Stomach smooth muscle (tissue), 2 donors: ENCODE measurements at regions not wholly inside any gene's neighbourhood (a gene's known extent, or its start where the extent isn't known, plus 50 kb on each side); places are given as distances from the start of the nearest gene placed in this dataset.
"Not testable (repeated sequence)": the region's sequence is repeated elsewhere in the genome, so short reads cannot be mapped to it uniquely, and the experiment has no call there.

Experiments used
- H3K27ac ChIP-seq: one replicate; pipeline ENCODE4 v1.7.0; 2013; ENCODE audit warnings: mild to moderate bottlenecking, low read length, inconsistent platforms
- H3K27me3 ChIP-seq, 2 donors: one replicate each; pipeline ENCODE4 v1.7.0; 2013; ENCODE audit warnings: low read length in 2 of 2; ENCODE audit not compliant: insufficient read depth in 2 of 2, control insufficient read depth in 1 of 2
- H3K36me3 ChIP-seq, 2 donors: one replicate each; pipeline ENCODE4 v1.7.0; 2013; ENCODE audit warnings: low read length in 2 of 2; ENCODE audit not compliant: control insufficient read depth in 2 of 2, insufficient read depth in 2 of 2
- H3K4me1 ChIP-seq: one replicate; pipeline ENCODE4 v1.7.0; 2013; ENCODE audit warnings: low read length; ENCODE audit not compliant: control insufficient read depth, insufficient read depth
- H3K4me3 ChIP-seq, 2 donors: one replicate each; pipeline ENCODE4 v1.7.0; 2013; ENCODE audit warnings: low read length in 2 of 2
- H3K9ac ChIP-seq, 2 donors: one replicate each; pipeline ENCODE4 v1.7.0; 2013; ENCODE audit warnings: low read length in 2 of 2, mild to moderate bottlenecking in 1 of 2
- H3K9me3 ChIP-seq, 2 donors: one replicate each; pipeline ENCODE4 v1.7.0; 2013; ENCODE audit warnings: low read length in 2 of 2; ENCODE audit not compliant: control insufficient read depth in 2 of 2
- donor health status: healthy.
- donor health status: Pancreatic carcinoma.

GRCh38 chr9:6105738-6106137, 90.3 kb upstream of the RANBP6 start:
- Histone ChIP-seq H3K9me3 (no peaks in the 10 kb centered on the region), H3K4me1 (no peaks in the 10 kb centered on the region), H3K4me3 (no peak overlapping the region), H3K27ac (no peak overlapping the region), H3K9ac (no peak overlapping the region), H3K27me3 (no peaks in the 10 kb centered on the region), H3K36me3 (no peaks in the 10 kb centered on the region)

- not testable (repeated sequence) for H3K9ac ChIP-seq, H3K9me3 ChIP-seq, H3K4me1 ChIP-seq, H3K27ac ChIP-seq, H3K27me3 ChIP-seq, H3K36me3 ChIP-seq, H3K4me3 ChIP-seq
These were observed 89.0 kb upstream of the RANBP6 start for GRCh38 chr9:6104406-6104805.

GRCh38 chr9:6103911-6104310, 88.5 kb upstream of the RANBP6 start:
- not testable (repeated sequence) for H3K9ac ChIP-seq

GRCh38 chr9:6102336-6102987, 87.0 kb upstream of the RANBP6 start:
- not testable (repeated sequence) for H3K27ac ChIP-seq, H3K27me3 ChIP-seq, H3K9ac ChIP-seq, H3K4me1 ChIP-seq, H3K36me3 ChIP-seq, H3K9me3 ChIP-seq, H3K4me3 ChIP-seq

More at GRCh38 chr9:6103911-6104310, 88.5 kb upstream of the RANBP6 start:
- H3K4me3 ChIP-seq, H3K27me3 ChIP-seq, H3K4me1 ChIP-seq, H3K36me3 ChIP-seq, H3K9me3 ChIP-seq, H3K27ac ChIP-seq: not testable (repeated sequence)

- H3K27me3 ChIP-seq, H3K4me3 ChIP-seq, H3K4me1 ChIP-seq, H3K9ac ChIP-seq, H3K36me3 ChIP-seq, H3K9me3 ChIP-seq, H3K27ac ChIP-seq: not testable (repeated sequence)
These were observed 86.3 kb upstream of the RANBP6 start for GRCh38 chr9:6101725-6102124.

GRCh38 chr9:6099346-6099745, 83.9 kb upstream of the RANBP6 start:
- H3K27me3 ChIP-seq, H3K4me1 ChIP-seq, H3K9ac ChIP-seq, H3K27ac ChIP-seq, H3K36me3 ChIP-seq, H3K9me3 ChIP-seq, H3K4me3 ChIP-seq: not testable (repeated sequence)

GRCh38 chr9:6098431-6098830, 83.0 kb upstream of the RANBP6 start:
- Histone ChIP-seq H3K9me3 (no peaks in the 10 kb centered on the region), H3K4me3 (no peak overlapping the region), H3K27ac (no peak overlapping the region), H3K27me3 (no peaks in the 10 kb centered on the region), H3K9ac (no peak overlapping the region), H3K4me1 (no peaks in the 10 kb centered on the region), H3K36me3 (no peaks in the 10 kb centered on the region)

GRCh38 chr9:6096821-6097220, 81.4 kb upstream of the RANBP6 start:
- Histone ChIP-seq H3K9me3 (no peaks in the 10 kb centered on the region), H3K4me1 (no peaks in the 10 kb centered on the region), H3K27me3 (no peaks in the 10 kb centered on the region), H3K9ac (no peak overlapping the region), H3K36me3 (no peaks in the 10 kb centered on the region), H3K4me3 (no peak overlapping the region), H3K27ac (no peak overlapping the region)

GRCh38 chr9:6090277-6091210, 75.1 kb upstream of the RANBP6 start:
- Histone ChIP-seq H3K27me3 (no peaks in the 10 kb centered on the region), H3K36me3 (no peaks in the 10 kb centered on the region), H3K4me1 (no peaks in the 10 kb centered on the region), H3K9me3 (no peaks in the 10 kb centered on the region), H3K27ac (no peak overlapping the region), H3K4me3 (no peak overlapping the region), H3K9ac (no peak overlapping the region)

GRCh38 chr9:6089300-6089699, 73.9 kb upstream of the RANBP6 start:
- Histone ChIP-seq H3K27me3 (no peaks in the 10 kb centered on the region), H3K4me1 (no peaks in the 10 kb centered on the region), H3K36me3 (no peaks in the 10 kb centered on the region), H3K9me3 (no peaks in the 10 kb centered on the region), H3K9ac (no peak overlapping the region), H3K27ac (no peak overlapping the region), H3K4me3 (no peak overlapping the region)

GRCh38 chr9:6086006-6086655, 70.7 kb upstream of the RANBP6 start:
- Histone ChIP-seq H3K9me3 (no peaks in the 10 kb centered on the region), H3K27me3 (no peaks in the 10 kb centered on the region), H3K4me3 (no peak overlapping the region), H3K36me3 (no peaks in the 10 kb centered on the region), H3K9ac (no peak overlapping the region), H3K4me1 (no peaks in the 10 kb centered on the region), H3K27ac (no peak overlapping the region)
